ENCODE measurements at regions not wholly inside any gene's neighbourhood (a gene's known extent, or its start where the extent isn't known, plus 50 kb on each side); places are given as distances from the start of the nearest gene placed in this dataset.

- TF ChIP-seq, protein P1, sequence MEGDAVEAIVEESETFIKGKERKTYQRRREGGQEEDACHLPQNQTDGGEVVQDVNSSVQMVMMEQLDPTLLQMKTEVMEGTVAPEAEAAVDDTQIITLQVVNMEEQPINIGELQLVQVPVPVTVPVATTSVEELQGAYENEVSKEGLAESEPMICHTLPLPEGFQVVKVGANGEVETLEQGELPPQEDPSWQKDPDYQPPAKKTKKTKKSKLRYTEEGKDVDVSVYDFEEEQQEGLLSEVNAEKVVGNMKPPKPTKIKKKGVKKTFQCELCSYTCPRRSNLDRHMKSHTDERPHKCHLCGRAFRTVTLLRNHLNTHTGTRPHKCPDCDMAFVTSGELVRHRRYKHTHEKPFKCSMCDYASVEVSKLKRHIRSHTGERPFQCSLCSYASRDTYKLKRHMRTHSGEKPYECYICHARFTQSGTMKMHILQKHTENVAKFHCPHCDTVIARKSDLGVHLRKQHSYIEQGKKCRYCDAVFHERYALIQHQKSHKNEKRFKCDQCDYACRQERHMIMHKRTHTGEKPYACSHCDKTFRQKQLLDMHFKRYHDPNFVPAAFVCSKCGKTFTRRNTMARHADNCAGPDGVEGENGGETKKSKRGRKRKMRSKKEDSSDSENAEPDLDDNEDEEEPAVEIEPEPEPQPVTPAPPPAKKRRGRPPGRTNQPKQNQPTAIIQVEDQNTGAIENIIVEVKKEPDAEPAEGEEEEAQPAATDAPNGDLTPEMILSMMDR (IDR thresholded peaks at IDR 0.05; ENCODE audit: insufficient read depth, low read length, severe bottlenecking) = no peak
- peaks cover 7% of the 10 kb centered on the region for H3K27me3 ChIP-seq (ENCODE audit: control insufficient read depth, insufficient read depth, low read length)
- no peaks in the 10 kb centered on the region for H3K36me3 ChIP-seq (ENCODE audit: control insufficient read depth, insufficient read depth, low read length)
- FAIRE-seq (no peak), DNase-seq (ENCODE audit: low read depth) (no peak)
- H3K4me3 ChIP-seq (ENCODE audit: low read depth, low read length) = no peak overlapping the region
Observed at GRCh38 chr7:1382553-1383397, 76.5 kb downstream of the MICALL2 start.

- no peak for DNase-seq (ENCODE audit: low read depth)
- no peaks in the 10 kb centered on the region for H3K36me3 ChIP-seq (ENCODE audit: control insufficient read depth, insufficient read depth, low read length)
- no peak overlapping the region for H3K4me3 ChIP-seq (ENCODE audit: low read depth, low read length)
- peaks cover 7% of the 10 kb centered on the region for H3K27me3 ChIP-seq (ENCODE audit: control insufficient read depth, insufficient read depth, low read length)
- FAIRE-seq = no peak
- TF ChIP-seq, protein P1 (IDR thresholded peaks at IDR 0.05; ENCODE audit: insufficient read depth, low read length, severe bottlenecking) = no peak
Observed at GRCh38 chr7:1383398-1384112, 75.7 kb downstream of the MICALL2 start.

DNA sequence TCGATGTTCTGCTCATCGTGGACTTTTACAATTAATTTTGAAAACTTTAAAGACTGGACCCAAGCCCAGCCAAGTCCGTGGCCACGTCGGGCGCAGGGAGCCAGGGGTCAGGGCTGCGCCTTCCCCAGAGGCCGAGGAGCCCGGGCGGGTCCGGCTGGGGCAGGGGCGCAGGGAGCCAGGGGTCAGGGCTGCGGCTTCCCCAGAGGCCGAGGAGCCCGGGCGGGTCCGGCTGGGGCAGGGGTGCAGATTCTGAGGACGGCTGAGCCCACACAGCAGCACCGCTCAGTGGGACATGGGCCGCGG is 75.2 kb downstream of the MICALL2 start:
- DNase-seq (ENCODE audit: low read depth) (no peak), FAIRE-seq (no peak)
- peaks cover 7% of the 10 kb centered on the region for H3K27me3 ChIP-seq (ENCODE audit: control insufficient read depth, insufficient read depth, low read length)
- no peaks in the 10 kb centered on the region for H3K36me3 ChIP-seq (ENCODE audit: control insufficient read depth, insufficient read depth, low read length)
- TF ChIP-seq, protein P1 (IDR thresholded peaks at IDR 0.05; ENCODE audit: insufficient read depth, low read length, severe bottlenecking) = no peak
- H3K4me3 ChIP-seq (ENCODE audit: low read depth, low read length) = no peak overlapping the region

Measured in bronchial epithelial cell (primary cell).